HepG2 (cell line): ENCODE measurements at regions not wholly inside any gene's neighbourhood (a gene's known extent, or its start where the extent isn't known, plus 50 kb on each side); places are given as distances from the start of the nearest gene placed in this dataset.

Experiments
- ATAC-seq: fragments of 200-7000 bp; cut with Tn5 transposase; 3 replicates; pipeline ENCODE4 v1.9.1; 2020; ENCODE audit warnings: mild to moderate bottlenecking, moderate library complexity
- BruUV-seq: library from RNA; stranded (reverse); fragments of 400-500 nt; replicated peaks from 2 replicates; lab custom pipeline; 2021; lab: Mats Ljungman, UMichigan
- CTCF ChIA-PET: fragments of 300-600 bp; formaldehyde crosslinking; extraction: SDS; loops from one replicate; lab custom pipeline; 2021; ENCODE audit warnings: low total read pairs, inconsistent platforms, low intra/inter-chr PET ratio; lab: Yijun Ruan, JAX
- POLR2A ChIA-PET: fragments of 350-600 bp; sonication (Branson Sonifier 250); formaldehyde crosslinking; loops from one replicate; lab custom pipeline; 2020; ENCODE audit warnings: antibody characterized with exemption, inconsistent platforms; lab: Yijun Ruan, JAX
- DNase-seq: peaks from one replicate; pipeline ENCODE4 v3.0.0-alpha.2; 2015; ENCODE audit warnings: low spot score
- FAIRE-seq: peaks from 3 replicates; lab custom pipeline; 2011; peaks lifted over from hg19 to GRCh38; lab: Jason Lieb, UNC
- H2AFZ ChIP-seq: one replicate; pipeline ENCODE4 v1.6.1; 2011; ENCODE audit warnings: low read length, inconsistent platforms
- H3K27ac ChIP-seq: fragments of 300-600 bp; 3 replicates; pipeline ENCODE4 v1.8.0; 2011; ENCODE audit warnings: mixed run types, mild to moderate bottlenecking, mixed read lengths, low read length, inconsistent platforms; ENCODE audit not compliant: insufficient read depth; ENCODE audit errors: extremely low read length
- H3K27me3 ChIP-seq, 2 experiments: fragments of 200-600 bp in 1 of 2; 2 replicates in 1 of 2; 3 replicates in 1 of 2; pipeline versions ENCODE4 v1.6.0 to v1.8.0; 2011; ENCODE audit warnings: low read length in 2 of 2, mild to moderate bottlenecking in 2 of 2, moderate library complexity in 2 of 2, inconsistent platforms in 1 of 2; ENCODE audit not compliant: insufficient read depth in 2 of 2, control insufficient read depth in 1 of 2
- H3K36me3 ChIP-seq, 2 experiments: fragments of 200-600 bp in 1 of 2; replicated peaks in 1 of 2; 2 replicates in 1 of 2; 3 replicates in 1 of 2; pipeline versions ENCODE4 v1.5.1 to v1.8.0; 2011; ENCODE audit warnings: low read length in 2 of 2, inconsistent platforms in 1 of 2; ENCODE audit not compliant: insufficient read depth in 2 of 2, control insufficient read depth in 1 of 2
- H3K4me1 ChIP-seq: 2 replicates; pipeline ENCODE4 v1.5.1; 2012; ENCODE audit warnings: low read length, inconsistent platforms; ENCODE audit not compliant: insufficient read depth
- H3K4me2 ChIP-seq: 2 replicates; pipeline ENCODE4 v1.6.0; 2011; ENCODE audit warnings: low read depth, low read length, inconsistent platforms
- H3K4me3 ChIP-seq, 3 experiments: fragments of 200-600 bp in 1 of 3; sonication (generic), shearing (Covaris generic) in 1 of 3; replicated peaks in 1 of 3; 2 replicates each; pipeline ENCODE4 v1.5.1; 2011 to 2016; ENCODE audit warnings: low read length in 3 of 3, inconsistent platforms in 2 of 3, low read depth in 2 of 3, mild to moderate bottlenecking in 2 of 3, control low read depth in 1 of 3, mixed read lengths in 1 of 3; ENCODE audit not compliant: insufficient read depth in 1 of 3
- H3K79me2 ChIP-seq: one replicate; pipeline ENCODE4 v1.6.1; 2011; ENCODE audit warnings: low read length, inconsistent platforms; ENCODE audit not compliant: insufficient read depth
- H3K9ac ChIP-seq: 2 replicates; pipeline ENCODE4 v1.6.0; 2011; ENCODE audit warnings: mild to moderate bottlenecking, low read depth, low read length, inconsistent platforms; ENCODE audit not compliant: insufficient read depth
- H3K9me3 ChIP-seq: 2 replicates; pipeline ENCODE4 v1.5.1; 2012; ENCODE audit warnings: mild to moderate bottlenecking, low read length
- H4K20me1 ChIP-seq: 2 replicates; pipeline ENCODE4 v1.6.0; 2011; ENCODE audit warnings: inconsistent platforms, mild to moderate bottlenecking, low read length, moderate library complexity; ENCODE audit not compliant: insufficient read depth
- ASH2L ChIP-seq: fragments of 300-600, 200-600 bp; sonication (generic); IDR thresholded peaks from 2 replicates; pipeline ENCODE4 v1.7.0; 2017; ENCODE audit warnings: low read depth, mild to moderate bottlenecking, moderate library complexity, mixed read lengths, low read length; ENCODE audit not compliant: insufficient read length
- EED ChIP-seq: sonication (generic); formaldehyde crosslinking; IDR thresholded peaks from 2 replicates; pipeline ENCODE4 v1.5.0; 2020; ENCODE audit warnings: mild to moderate bottlenecking, missing genetic modification reagents
- HNRNPK ChIP-seq: fragments of 200-400 bp; formaldehyde crosslinking; IDR thresholded peaks from 2 replicates; pipeline ENCODE4 v1.6.1; 2018; ENCODE audit warnings: low read length, low read depth, moderate library complexity, mild to moderate bottlenecking; ENCODE audit not compliant: poor library complexity, severe bottlenecking
- MLLT10 ChIP-seq: sonication (generic); formaldehyde crosslinking; IDR thresholded peaks from 2 replicates; pipeline ENCODE4 v1.4.0; 2020; ENCODE audit warnings: missing genetic modification reagents
- NFE2 ChIP-seq: sonication (generic); formaldehyde crosslinking; IDR thresholded peaks from 2 replicates; pipeline ENCODE4 v1.4.0; 2020; ENCODE audit warnings: missing genetic modification reagents
- POLR2A ChIP-seq, 2 experiments: IDR thresholded peaks; 2 replicates each; pipeline ENCODE4 v1.6.1; 2011; ENCODE audit warnings: low read depth in 2 of 2, low read length in 2 of 2, mild to moderate bottlenecking in 1 of 2, moderate library complexity in 1 of 2; ENCODE audit not compliant: insufficient read depth in 1 of 2
- RAD21 ChIP-seq: fragments of 450-650 bp; formaldehyde crosslinking; IDR thresholded peaks from 2 replicates; pipeline ENCODE4 v1.5.0; 2020; ENCODE audit warnings: mild to moderate bottlenecking
- RXRB ChIP-seq: IDR thresholded peaks from 2 replicates; pipeline ENCODE4 v1.6.1; 2016; ENCODE audit warnings: borderline replicate concordance, missing genetic modification reagents, missing compliant biosample characterization
- TEAD3 ChIP-seq: optimal IDR thresholded peaks from 2 replicates; pipeline ENCODE3; 2016; ENCODE audit warnings: borderline replicate concordance
- U2AF1 ChIP-seq: fragments of 200-400 bp; formaldehyde crosslinking; optimal IDR thresholded peaks from 2 replicates; pipeline ENCODE3; 2017; ENCODE audit warnings: mild to moderate bottlenecking, low read depth, low read length
- ZBTB3 ChIP-seq: sonication (generic); formaldehyde crosslinking; IDR thresholded peaks from 2 replicates; pipeline ENCODE4 v1.4.0; 2020; ENCODE audit warnings: low read depth, mild to moderate bottlenecking, moderate library complexity, missing genetic modification reagents, borderline replicate concordance
- ZFP41 ChIP-seq: sonication (generic); formaldehyde crosslinking; IDR thresholded peaks from 2 replicates; pipeline ENCODE4 v1.4.0; 2020; ENCODE audit warnings: mild to moderate bottlenecking, missing genetic modification reagents, borderline replicate concordance
- ZMYM4 ChIP-seq: sonication (generic); formaldehyde crosslinking; IDR thresholded peaks from 2 replicates; pipeline ENCODE4 v1.8.1; 2023; ENCODE audit warnings: mild to moderate bottlenecking, missing genetic modification reagents
- ZNF333 ChIP-seq: sonication (generic); formaldehyde crosslinking; IDR thresholded peaks from 2 replicates; pipeline ENCODE4 v1.4.0; 2020; ENCODE audit warnings: mild to moderate bottlenecking, missing genetic modification reagents, borderline replicate concordance
- ZNF44 ChIP-seq: sonication (generic); formaldehyde crosslinking; IDR thresholded peaks from 2 replicates; pipeline ENCODE4 v1.5.1; 2020; ENCODE audit warnings: mild to moderate bottlenecking, missing genetic modification reagents
- ZNF672 ChIP-seq: sonication (generic); formaldehyde crosslinking; IDR thresholded peaks from 2 replicates; pipeline ENCODE4 v1.8.1; 2022; ENCODE audit warnings: missing genetic modification reagents
- ZNF841 ChIP-seq: sonication (generic); formaldehyde crosslinking; IDR thresholded peaks from 2 replicates; pipeline ENCODE4 v1.8.1; 2023; ENCODE audit warnings: missing genetic modification reagents, borderline replicate concordance
- WGBS: methylation state at CpG from one replicate; pipeline ENCODE4 v1.1.6; 2017; ENCODE audit warnings: low lambda C conversion rate; 5-methylcytosine and 5-hydroxymethylcytosine counted together
- in situ Hi-C: cut with HindIII; loops from 2 replicates; pipeline ENCODE4 v1.10.0; 2017; ENCODE audit warnings: low pct_unique_long_range_greater_than_20kb; ENCODE audit not compliant: extremely low pct_ligation_motif_present
- intact Hi-C: fragments of 100-400 bp; cut with micrococcal nuclease; formaldehyde crosslinking; loops from one replicate; pipeline ENCODE4 v1.10.0; 2022; ENCODE audit not compliant: unreplicated experiment
- TF ChIP-seq, protein P1 (sequence below): sonication (generic); formaldehyde crosslinking; IDR thresholded peaks from 2 replicates; pipeline ENCODE4 v1.5.0; 2020; ENCODE audit warnings: mild to moderate bottlenecking, missing genetic modification reagents, borderline replicate concordance

DNA sequence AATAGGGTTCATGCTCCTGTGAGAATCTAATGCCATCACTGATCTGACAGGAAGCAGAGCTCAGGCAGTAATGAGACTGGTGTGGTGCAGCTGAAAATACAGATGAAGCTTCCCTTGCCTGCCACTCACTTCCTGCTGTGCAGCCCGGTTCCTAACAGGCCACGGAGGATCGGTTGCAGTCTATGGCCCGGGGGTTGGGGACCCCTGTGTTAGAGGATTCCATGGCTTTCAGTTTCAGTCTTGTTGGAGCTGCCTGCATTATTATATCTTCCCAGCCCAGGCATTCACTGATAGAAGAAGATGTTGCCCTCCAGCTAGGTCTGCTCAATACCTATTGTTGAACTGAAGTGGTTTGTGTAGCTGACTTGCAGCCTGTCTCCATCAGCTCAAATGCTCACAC is 1298.8 kb downstream of the TYW1 start:
- 25% methylated on average over 2 of the region's 4 CpGs for WGBS
- ChIA-PET CTCF (no interaction called here), POLR2A (no interaction called here)
- H3K79me2 ChIP-seq, result no peaks in the 10 kb centered on the region
- H3K36me3 ChIP-seq, result no peaks in the 10 kb centered on the region
- ATAC-seq (no peak), DNase-seq (no peak), FAIRE-seq (no peak)
- H3K27ac ChIP-seq, result no peak overlapping the region
- H3K4me1 ChIP-seq, result no peaks in the 10 kb centered on the region
- H3K9ac ChIP-seq, result no peak overlapping the region
- no peak overlapping the region for H2AFZ ChIP-seq
- peaks cover 10% of the 10 kb centered on the region for H3K9me3 ChIP-seq
- intact Hi-C loops, result no loop called here
- TF ChIP-seq TEAD3 (CRISPR knock-in tag) (no peak), ZNF333 (CRISPR knock-in tag) (no peak), ZNF672 (no peak), U2AF1 (no peak), ZBTB3 (CRISPR knock-in tag) (no peak)
- H3K4me2 ChIP-seq, result no peak overlapping the region
- in situ Hi-C loops, result no loop called here
- no peaks in the 10 kb centered on the region for H4K20me1 ChIP-seq
- H3K4me3 ChIP-seq, result no peak overlapping the region
- H3K27me3 ChIP-seq, result no peaks in the 10 kb centered on the region
- no TSS peak for BruUV-seq

DNA sequence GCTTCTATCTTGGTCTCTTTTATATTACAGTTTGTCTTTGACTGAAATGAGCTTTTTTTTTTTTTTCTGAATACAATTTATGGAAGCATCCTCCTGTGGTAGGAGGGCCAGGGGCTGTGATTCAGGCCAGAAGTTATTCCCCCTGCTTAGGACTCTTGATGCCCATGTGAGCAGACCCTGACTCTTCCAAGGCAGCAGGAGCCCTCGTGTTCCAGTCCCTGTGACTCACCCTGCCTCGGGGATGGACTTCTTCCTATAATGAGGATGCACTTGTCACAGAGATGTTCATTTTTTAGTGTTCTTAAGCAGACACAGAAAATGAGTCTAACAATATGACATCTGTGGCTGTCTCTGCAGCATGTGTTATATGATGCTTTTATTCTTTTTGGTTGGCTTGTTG is 1293.7 kb upstream of the AUTS2 start:
- no peak for FAIRE-seq
- Histone ChIP-seq H3K27me3 (no peaks in the 10 kb centered on the region), H3K79me2 (no peaks in the 10 kb centered on the region), H3K27ac (no peak overlapping the region), H3K9ac (no peak overlapping the region), H3K4me3 (no peak overlapping the region), H3K4me1 (no peaks in the 10 kb centered on the region), H3K36me3 (no peaks in the 10 kb centered on the region), H3K9me3 (peaks cover 3% of the 10 kb centered on the region; the same call in 1 of the 2 replicates), H2AFZ (no peak overlapping the region), H3K4me2 (no peak overlapping the region), H4K20me1 (no peaks in the 10 kb centered on the region)
- DNase-seq, result no peak
- POLR2A ChIA-PET, result no interaction called here
- 0% methylated on average over 2 of the region's 2 CpGs for WGBS
- BruUV-seq, result no TSS peak
- no peak for ATAC-seq
- in situ Hi-C loops, result no loop called here
- intact Hi-C loops, result no loop called here
- CTCF ChIA-PET, result no interaction called here
- no peak for TF ChIP-seq ZNF44
- no peak for TF ChIP-seq MLLT10 (CRISPR knock-in tag)
- TF ChIP-seq ZNF841 (CRISPR knock-in tag), result no peak
- no peak for TF ChIP-seq ASH2L
- TF ChIP-seq EED (CRISPR knock-in tag), result no peak
- TF ChIP-seq RXRB (CRISPR knock-in tag), result no peak
- TF ChIP-seq HNRNPK, result no peak
- TF ChIP-seq NFE2 (CRISPR knock-in tag), result no peak
- TF ChIP-seq ZMYM4 (CRISPR knock-in tag), result no peak
- no peak for TF ChIP-seq RAD21 (CRISPR knock-in tag)
- TF ChIP-seq, protein P1, sequence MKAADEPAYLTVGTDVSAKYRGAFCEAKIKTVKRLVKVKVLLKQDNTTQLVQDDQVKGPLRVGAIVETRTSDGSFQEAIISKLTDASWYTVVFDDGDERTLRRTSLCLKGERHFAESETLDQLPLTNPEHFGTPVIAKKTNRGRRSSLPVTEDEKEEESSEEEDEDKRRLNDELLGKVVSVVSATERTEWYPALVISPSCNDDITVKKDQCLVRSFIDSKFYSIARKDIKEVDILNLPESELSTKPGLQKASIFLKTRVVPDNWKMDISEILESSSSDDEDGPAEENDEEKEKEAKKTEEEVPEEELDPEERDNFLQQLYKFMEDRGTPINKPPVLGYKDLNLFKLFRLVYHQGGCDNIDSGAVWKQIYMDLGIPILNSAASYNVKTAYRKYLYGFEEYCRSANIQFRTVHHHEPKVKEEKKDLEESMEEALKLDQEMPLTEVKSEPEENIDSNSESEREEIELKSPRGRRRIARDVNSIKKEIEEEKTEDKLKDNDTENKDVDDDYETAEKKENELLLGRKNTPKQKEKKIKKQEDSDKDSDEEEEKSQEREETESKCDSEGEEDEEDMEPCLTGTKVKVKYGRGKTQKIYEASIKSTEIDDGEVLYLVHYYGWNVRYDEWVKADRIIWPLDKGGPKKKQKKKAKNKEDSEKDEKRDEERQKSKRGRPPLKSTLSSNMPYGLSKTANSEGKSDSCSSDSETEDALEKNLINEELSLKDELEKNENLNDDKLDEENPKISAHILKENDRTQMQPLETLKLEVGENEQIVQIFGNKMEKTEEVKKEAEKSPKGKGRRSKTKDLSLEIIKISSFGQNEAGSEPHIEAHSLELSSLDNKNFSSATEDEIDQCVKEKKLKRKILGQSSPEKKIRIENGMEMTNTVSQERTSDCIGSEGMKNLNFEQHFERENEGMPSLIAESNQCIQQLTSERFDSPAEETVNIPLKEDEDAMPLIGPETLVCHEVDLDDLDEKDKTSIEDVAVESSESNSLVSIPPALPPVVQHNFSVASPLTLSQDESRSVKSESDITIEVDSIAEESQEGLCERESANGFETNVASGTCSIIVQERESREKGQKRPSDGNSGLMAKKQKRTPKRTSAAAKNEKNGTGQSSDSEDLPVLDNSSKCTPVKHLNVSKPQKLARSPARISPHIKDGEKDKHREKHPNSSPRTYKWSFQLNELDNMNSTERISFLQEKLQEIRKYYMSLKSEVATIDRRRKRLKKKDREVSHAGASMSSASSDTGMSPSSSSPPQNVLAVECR (CRISPR knock-in tag), result no peak
- no peak for TF ChIP-seq ZFP41 (CRISPR knock-in tag)
- no peak for TF ChIP-seq POLR2A (IDR thresholded peaks at IDR 0.05; ENCODE audit: insufficient read depth in 1 of 2, low read depth in 2 of 2, low read length in 2 of 2)
